Left ventricle myocardium inferior (tissue), 1 donor: ENCODE measurements at regions not wholly inside any gene's neighbourhood (a gene's known extent, or its start where the extent isn't known, plus 50 kb on each side); places are given as distances from the start of the nearest gene placed in this dataset.

Experiments used
- DNase-seq: peaks from one replicate; pipeline ENCODE4 v3.0.0-alpha.2; 2020
- H3K27ac ChIP-seq: fragments of 200-600 bp; replicated peaks from 2 replicates; pipeline ENCODE4 v1.8.0; 2021
- H3K27me3 ChIP-seq: fragments of 200-600 bp; 2 replicates; pipeline ENCODE4 v1.8.0; 2021; ENCODE audit warnings: low read depth
- H3K36me3 ChIP-seq: fragments of 200-600 bp; 2 replicates; pipeline ENCODE4 v1.8.0; 2021
- H3K4me1 ChIP-seq: fragments of 200-600 bp; 2 replicates; pipeline ENCODE4 v1.8.0; 2021
- H3K4me3 ChIP-seq: fragments of 200-600 bp; 2 replicates; pipeline ENCODE4 v1.8.0; 2021; ENCODE audit warnings: mild to moderate bottlenecking, moderate library complexity
- H3K9me3 ChIP-seq: fragments of 200-600 bp; replicated peaks from 2 replicates; pipeline ENCODE4 v1.8.0; 2021
- CTCF ChIP-seq: fragments of 200-600 bp; IDR thresholded peaks from 2 replicates; pipeline ENCODE4 v1.8.0; 2021; ENCODE audit warnings: antibody characterized with exemption, mild to moderate bottlenecking, borderline replicate concordance
- intact Hi-C: fragments of 100-400 bp; cut with micrococcal nuclease; formaldehyde crosslinking; loops from one replicate; pipeline ENCODE4 v1.11.0; 2022
- donor health status: DM: no; HTN: yes; CAD: no; lungs with severe emphysema.

- no peak for DNase-seq
- Histone ChIP-seq H3K4me3 (no peak overlapping the region), H3K9me3 (no peaks in the 10 kb centered on the region), H3K36me3 (no peaks in the 10 kb centered on the region), H3K4me1 (no peaks in the 10 kb centered on the region), H3K27me3 (no peaks in the 10 kb centered on the region), H3K27ac (no peak overlapping the region)
- no peak for TF ChIP-seq CTCF
- intact Hi-C loops: no loop called here
Measured at GRCh38 chr10:108000365-108000764, 835.9 kb upstream of the SORCS1 start.

GRCh38 chr10:107994621-107995270, 830.2 kb upstream of the SORCS1 start:
- intact Hi-C loops: no loop called here
- H3K27me3 ChIP-seq: no peaks in the 10 kb centered on the region
- no peak overlapping the region for H3K27ac ChIP-seq
- no peaks in the 10 kb centered on the region for H3K36me3 ChIP-seq
- no peak for TF ChIP-seq CTCF
- DNase-seq: no peak
- no peaks in the 10 kb centered on the region for H3K4me1 ChIP-seq
- H3K4me3 ChIP-seq: no peak overlapping the region
- no peaks in the 10 kb centered on the region for H3K9me3 ChIP-seq

- no peak for DNase-seq
- Histone ChIP-seq H3K27ac (no peak overlapping the region), H3K9me3 (no peaks in the 10 kb centered on the region), H3K36me3 (no peaks in the 10 kb centered on the region), H3K4me1 (no peaks in the 10 kb centered on the region), H3K4me3 (no peak overlapping the region), H3K27me3 (no peaks in the 10 kb centered on the region)
- intact Hi-C loops: no loop called here
- no peak for TF ChIP-seq CTCF
Measured at GRCh38 chr10:107986571-107986970, 822.1 kb upstream of the SORCS1 start.

GRCh38 chr10:107984581-107984980, 820.1 kb upstream of the SORCS1 start:
- Histone ChIP-seq H3K4me3 (no peak overlapping the region), H3K9me3 (no peaks in the 10 kb centered on the region), H3K4me1 (no peaks in the 10 kb centered on the region), H3K36me3 (no peaks in the 10 kb centered on the region), H3K27me3 (no peaks in the 10 kb centered on the region), H3K27ac (no peak overlapping the region)
- no peak for TF ChIP-seq CTCF
- intact Hi-C loops: no loop called here
- no peak for DNase-seq

GRCh38 chr10:107984149-107984548, 819.6 kb upstream of the SORCS1 start:
- Histone ChIP-seq H3K4me3 (no peak overlapping the region), H3K27ac (no peak overlapping the region), H3K36me3 (no peaks in the 10 kb centered on the region), H3K9me3 (no peaks in the 10 kb centered on the region), H3K27me3 (no peaks in the 10 kb centered on the region), H3K4me1 (no peaks in the 10 kb centered on the region)
- no peak for DNase-seq
- TF ChIP-seq CTCF: no peak
- intact Hi-C loops: no loop called here
